NB4 (cell line): ENCODE measurements at regions not wholly inside any gene's neighbourhood (a gene's known extent, or its start where the extent isn't known, plus 50 kb on each side); places are given as distances from the start of the nearest gene placed in this dataset.

Experiments
- CTCF ChIP-seq: IDR thresholded peaks from one replicate; pipeline ENCODE4 v1.5.1; 2012; ENCODE audit warnings: low read depth, low read length
- MYC ChIP-seq: IDR thresholded peaks from 2 replicates; pipeline ENCODE4 v1.6.1; 2011; ENCODE audit warnings: low read depth, low read length

DNA sequence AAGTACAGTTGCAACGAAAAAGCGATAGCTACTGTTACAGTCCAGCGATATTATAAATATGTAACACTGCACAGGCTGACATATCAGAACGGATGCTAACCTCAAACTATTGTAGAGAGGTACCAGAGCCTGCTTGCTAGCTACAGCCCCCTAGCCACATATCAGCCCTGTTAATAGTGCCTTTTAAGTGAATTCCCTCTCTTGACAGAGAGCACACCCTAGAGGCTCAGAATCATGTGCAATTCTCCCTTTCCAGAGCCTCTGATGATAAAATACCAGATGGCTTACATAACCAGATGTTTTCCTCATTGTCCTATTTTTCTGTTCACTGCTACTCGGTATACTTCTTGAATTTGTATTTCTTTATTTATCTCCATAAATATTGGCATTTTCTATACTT lies 960.7 kb upstream of the CELF2 start:
- TF ChIP-seq CTCF (no peak), MYC (no peak)
